ENCODE measurements at regions not wholly inside any gene's neighbourhood (a gene's known extent, or its start where the extent isn't known, plus 50 kb on each side); places are given as distances from the start of the nearest gene placed in this dataset.
A peak's percentile ranks its signal among the peaks of the same experiment; 100 is the strongest.

DNA sequence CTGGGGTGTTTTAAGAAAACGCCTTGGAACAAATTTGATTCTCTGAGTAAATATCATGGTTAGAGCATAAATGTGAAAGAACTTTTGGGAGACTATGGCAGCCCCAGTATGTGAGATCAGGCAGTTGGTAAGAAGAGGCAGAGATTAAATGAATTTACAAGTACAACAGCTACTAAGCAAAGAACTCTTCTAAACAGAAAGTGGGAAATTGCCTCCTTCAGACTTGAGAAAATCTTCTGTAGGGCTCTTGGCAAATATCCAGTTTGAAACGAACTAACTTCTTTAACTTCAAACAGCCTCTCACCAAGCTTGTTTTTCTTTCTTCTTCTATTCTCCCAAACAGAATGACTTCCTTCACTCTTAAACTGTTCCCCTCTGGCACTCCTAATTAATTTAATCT, 337.7 kb downstream of the SIPA1L2 start:
- no peaks in the 10 kb centered on the region for H3K9me1 ChIP-seq (ENCODE audit: control insufficient read depth, extremely low read depth, insufficient read depth, low read length)
- no peaks in the 10 kb centered on the region for H3K9me3 ChIP-seq (ENCODE audit: control insufficient read depth, low read depth, low read length)
- H3K9ac ChIP-seq (ENCODE audit: control insufficient read depth, extremely low read depth, insufficient read depth, low read length): no peak overlapping the region
- no peak overlapping the region for H3K4me3 ChIP-seq (ENCODE audit: control insufficient read depth in 2 of 3, extremely low read depth in 1 of 3, insufficient read depth in 2 of 3, low read depth in 1 of 3, low read length in 3 of 3)
- no peaks in the 10 kb centered on the region for H3K36me3 ChIP-seq (ENCODE audit: control insufficient read depth in 2 of 2, extremely low read depth in 1 of 2, insufficient read depth in 2 of 2, low read length in 2 of 2)
- dilution Hi-C loops (cut with MboI; ENCODE audit: extremely low pct_ligation_motif_present, low sequenced_read_pairs): no loop called here
- no peak for FAIRE-seq
- H3K4me1 ChIP-seq (ENCODE audit: control insufficient read depth, extremely low read depth, insufficient read depth, low read length): peaks cover 12% of the 10 kb centered on the region
- H3K79me2 ChIP-seq (ENCODE audit: control insufficient read depth, insufficient read depth, low read length): no peaks in the 10 kb centered on the region
- H2AFZ ChIP-seq (ENCODE audit: control insufficient read depth, low read length): no peak overlapping the region
- peaks cover 5% of the 10 kb centered on the region for H3K27me3 ChIP-seq (ENCODE audit: control insufficient read depth, extremely low read depth, insufficient read depth, low read length)
- DNase-seq (ENCODE audit: low read depth, low spot score): no peak
- H3K4me2 ChIP-seq (ENCODE audit: control insufficient read depth, extremely low read depth, insufficient read depth, low read depth, low read length): peak overlapping the region; percentile 35
- no peak overlapping the region for H3K27ac ChIP-seq (ENCODE audit: control insufficient read depth, insufficient read depth, low read length)
- no peaks in the 10 kb centered on the region for H4K20me1 ChIP-seq (ENCODE audit: control insufficient read depth, extremely low read depth, insufficient read depth, low read length)
- no peak for TF ChIP-seq EZH2 (IDR thresholded peaks at IDR 0.05; ENCODE audit: low read length)
- TF ChIP-seq, protein P1, sequence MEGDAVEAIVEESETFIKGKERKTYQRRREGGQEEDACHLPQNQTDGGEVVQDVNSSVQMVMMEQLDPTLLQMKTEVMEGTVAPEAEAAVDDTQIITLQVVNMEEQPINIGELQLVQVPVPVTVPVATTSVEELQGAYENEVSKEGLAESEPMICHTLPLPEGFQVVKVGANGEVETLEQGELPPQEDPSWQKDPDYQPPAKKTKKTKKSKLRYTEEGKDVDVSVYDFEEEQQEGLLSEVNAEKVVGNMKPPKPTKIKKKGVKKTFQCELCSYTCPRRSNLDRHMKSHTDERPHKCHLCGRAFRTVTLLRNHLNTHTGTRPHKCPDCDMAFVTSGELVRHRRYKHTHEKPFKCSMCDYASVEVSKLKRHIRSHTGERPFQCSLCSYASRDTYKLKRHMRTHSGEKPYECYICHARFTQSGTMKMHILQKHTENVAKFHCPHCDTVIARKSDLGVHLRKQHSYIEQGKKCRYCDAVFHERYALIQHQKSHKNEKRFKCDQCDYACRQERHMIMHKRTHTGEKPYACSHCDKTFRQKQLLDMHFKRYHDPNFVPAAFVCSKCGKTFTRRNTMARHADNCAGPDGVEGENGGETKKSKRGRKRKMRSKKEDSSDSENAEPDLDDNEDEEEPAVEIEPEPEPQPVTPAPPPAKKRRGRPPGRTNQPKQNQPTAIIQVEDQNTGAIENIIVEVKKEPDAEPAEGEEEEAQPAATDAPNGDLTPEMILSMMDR (optimal IDR thresholded peaks at IDR 0.05 in 1 of 3, IDR thresholded peaks at IDR 0.05 in 1 of 3, conservative IDR thresholded peaks at IDR 0.05 in 1 of 3; ENCODE audit: extremely low read depth in 1 of 3, insufficient read depth in 2 of 3, low read length in 3 of 3): no peak

DNA sequence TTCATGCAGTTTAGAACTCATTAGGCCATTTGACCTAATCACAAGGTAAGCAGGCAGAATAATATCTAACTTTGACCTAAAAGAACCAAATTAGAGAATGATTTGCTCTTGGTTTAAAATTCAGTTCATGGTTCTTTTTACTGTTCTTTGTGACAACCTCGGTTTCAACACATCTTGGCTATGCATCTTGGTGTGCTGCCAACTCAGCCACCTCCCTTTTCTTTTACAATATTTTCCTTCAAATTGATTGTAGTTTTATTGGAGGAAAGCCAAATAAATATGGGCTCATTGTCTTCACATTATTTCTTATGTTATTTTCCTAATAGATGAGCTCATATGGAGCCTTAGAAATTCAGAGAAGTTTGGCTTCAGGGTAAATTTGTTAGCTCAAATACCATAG, 338.3 kb downstream of the SIPA1L2 start:
- Histone ChIP-seq H3K4me3 (ENCODE audit: control insufficient read depth in 2 of 3, extremely low read depth in 1 of 3, insufficient read depth in 2 of 3, low read depth in 1 of 3, low read length in 3 of 3) (no peak overlapping the region), H3K9me3 (ENCODE audit: control insufficient read depth, low read depth, low read length) (no peaks in the 10 kb centered on the region), H3K9ac (ENCODE audit: control insufficient read depth, extremely low read depth, insufficient read depth, low read length) (no peak overlapping the region), H3K79me2 (ENCODE audit: control insufficient read depth, insufficient read depth, low read length) (no peaks in the 10 kb centered on the region), H3K27ac (ENCODE audit: control insufficient read depth, insufficient read depth, low read length) (no peak overlapping the region), H4K20me1 (ENCODE audit: control insufficient read depth, extremely low read depth, insufficient read depth, low read length) (no peaks in the 10 kb centered on the region), H3K36me3 (ENCODE audit: control insufficient read depth in 2 of 2, extremely low read depth in 1 of 2, insufficient read depth in 2 of 2, low read length in 2 of 2) (no peaks in the 10 kb centered on the region), H3K4me2 (ENCODE audit: control insufficient read depth, extremely low read depth, insufficient read depth, low read depth, low read length) (no peak overlapping the region), H3K27me3 (ENCODE audit: control insufficient read depth, extremely low read depth, insufficient read depth, low read length) (peaks cover 5% of the 10 kb centered on the region), H3K4me1 (ENCODE audit: control insufficient read depth, extremely low read depth, insufficient read depth, low read length) (peaks cover 12% of the 10 kb centered on the region), H3K9me1 (ENCODE audit: control insufficient read depth, extremely low read depth, insufficient read depth, low read length) (no peaks in the 10 kb centered on the region), H2AFZ (ENCODE audit: control insufficient read depth, low read length) (no peak overlapping the region)
- dilution Hi-C loops (cut with MboI; ENCODE audit: extremely low pct_ligation_motif_present, low sequenced_read_pairs): no loop called here
- FAIRE-seq: no peak
- TF ChIP-seq EZH2 (IDR thresholded peaks at IDR 0.05; ENCODE audit: low read length): no peak
- DNase-seq (ENCODE audit: low read depth, low spot score): no peak

DNA sequence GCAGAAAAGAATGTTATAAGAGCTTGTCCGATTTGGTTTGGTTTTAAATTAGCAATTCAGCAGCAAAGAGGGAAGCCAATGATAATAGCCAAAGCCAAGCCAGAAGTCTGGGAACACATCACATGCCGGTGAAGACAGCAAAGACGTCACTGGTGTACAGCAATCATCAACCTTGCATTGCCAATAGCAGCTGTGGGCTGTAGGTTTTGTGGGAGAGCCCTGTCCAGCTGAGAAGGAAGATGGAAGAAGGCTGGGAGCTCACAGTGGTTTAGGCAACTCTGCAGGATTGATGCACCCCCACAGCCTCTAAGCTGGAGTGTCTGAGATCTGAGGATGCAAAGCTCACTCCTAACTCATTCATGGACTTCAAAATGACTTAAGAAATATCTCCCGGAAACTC, 338.7 kb downstream of the SIPA1L2 start:
- TF ChIP-seq EZH2 (IDR thresholded peaks at IDR 0.05; ENCODE audit: low read length): no peak
- TF ChIP-seq, protein P1 (optimal IDR thresholded peaks at IDR 0.05 in 1 of 3, IDR thresholded peaks at IDR 0.05 in 1 of 3, conservative IDR thresholded peaks at IDR 0.05 in 1 of 3; ENCODE audit: extremely low read depth in 1 of 3, insufficient read depth in 2 of 3, low read length in 3 of 3): no peak
- Histone ChIP-seq H3K27me3 (ENCODE audit: control insufficient read depth, extremely low read depth, insufficient read depth, low read length) (peaks cover 5% of the 10 kb centered on the region), H3K4me1 (ENCODE audit: control insufficient read depth, extremely low read depth, insufficient read depth, low read length) (peaks cover 12% of the 10 kb centered on the region), H3K4me2 (ENCODE audit: control insufficient read depth, extremely low read depth, insufficient read depth, low read depth, low read length) (no peak overlapping the region), H3K36me3 (ENCODE audit: control insufficient read depth in 2 of 2, extremely low read depth in 1 of 2, insufficient read depth in 2 of 2, low read length in 2 of 2) (no peaks in the 10 kb centered on the region), H3K9ac (ENCODE audit: control insufficient read depth, extremely low read depth, insufficient read depth, low read length) (no peak overlapping the region), H2AFZ (ENCODE audit: control insufficient read depth, low read length) (no peak overlapping the region), H3K79me2 (ENCODE audit: control insufficient read depth, insufficient read depth, low read length) (no peaks in the 10 kb centered on the region), H3K9me3 (ENCODE audit: control insufficient read depth, low read depth, low read length) (no peaks in the 10 kb centered on the region), H4K20me1 (ENCODE audit: control insufficient read depth, extremely low read depth, insufficient read depth, low read length) (no peaks in the 10 kb centered on the region), H3K4me3 (ENCODE audit: control insufficient read depth in 2 of 3, extremely low read depth in 1 of 3, insufficient read depth in 2 of 3, low read depth in 1 of 3, low read length in 3 of 3) (no peak overlapping the region), H3K9me1 (ENCODE audit: control insufficient read depth, extremely low read depth, insufficient read depth, low read length) (no peaks in the 10 kb centered on the region), H3K27ac (ENCODE audit: control insufficient read depth, insufficient read depth, low read length) (no peak overlapping the region)
- no peak for FAIRE-seq
- DNase-seq (ENCODE audit: low read depth, low spot score): no peak
- dilution Hi-C loops (cut with MboI; ENCODE audit: extremely low pct_ligation_motif_present, low sequenced_read_pairs): no loop called here

All from keratinocyte (primary cell).